Liver (tissue), 8 donors: ENCODE measurements at regions not wholly inside any gene's neighbourhood (a gene's known extent, or its start where the extent isn't known, plus 50 kb on each side); places are given as distances from the start of the nearest gene placed in this dataset.

ENCODE experiments used
- DNase-seq: peaks from one replicate; pipeline ENCODE4 v3.0.0-alpha.2; 2017; ENCODE audit warnings: low spot score
- H3K27ac ChIP-seq, 2 donors: one replicate each; pipeline ENCODE4 v1.7.0; 2013; ENCODE audit warnings: inconsistent platforms in 2 of 2, low read length in 2 of 2, control low read depth in 1 of 2, low read depth in 1 of 2, mild to moderate bottlenecking in 1 of 2
- H3K27me3 ChIP-seq, 4 donors: one replicate each; pipeline versions ENCODE4 v1.6.1 to v1.7.0; 2013; ENCODE audit warnings: low read length in 3 of 4, inconsistent platforms in 1 of 4, mild to moderate bottlenecking in 1 of 4, moderate library complexity in 1 of 4; ENCODE audit not compliant: control insufficient read depth in 4 of 4, insufficient read depth in 4 of 4
- H3K36me3 ChIP-seq, 4 donors: one replicate each; pipeline versions ENCODE4 v1.6.1 to v1.7.0; 2013; ENCODE audit warnings: low read length in 3 of 4, mild to moderate bottlenecking in 3 of 4, low read depth in 1 of 4, moderate library complexity in 1 of 4; ENCODE audit not compliant: control insufficient read depth in 4 of 4, insufficient read depth in 3 of 4
- H3K4me1 ChIP-seq, 4 donors: one replicate each; pipeline versions ENCODE4 v1.6.1 to v1.7.0; 2013; ENCODE audit warnings: low read length in 3 of 4, mild to moderate bottlenecking in 3 of 4, moderate library complexity in 1 of 4; ENCODE audit not compliant: control insufficient read depth in 4 of 4, insufficient read depth in 4 of 4
- H3K4me3 ChIP-seq, 3 donors: one replicate each; pipeline versions ENCODE4 v1.6.1 to v1.7.0; 2013; ENCODE audit warnings: low read length in 3 of 3, control low read depth in 1 of 3, low read depth in 1 of 3, mild to moderate bottlenecking in 1 of 3
- H3K9ac ChIP-seq, 2 donors: one replicate each; pipeline ENCODE4 v1.7.0; 2013; ENCODE audit warnings: low read length in 2 of 2, mild to moderate bottlenecking in 2 of 2, moderate library complexity in 2 of 2, control low read depth in 1 of 2, low read depth in 1 of 2
- H3K9me3 ChIP-seq, 4 donors: one replicate each; pipeline versions ENCODE4 v1.6.1 to v1.7.0; 2013; ENCODE audit warnings: low read length in 3 of 4; ENCODE audit not compliant: control insufficient read depth in 4 of 4
- EGR1 ChIP-seq, 2 donors: IDR thresholded peaks; 2 replicates each; pipeline ENCODE4 v1.6.1; 2016 to 2018; ENCODE audit warnings: antibody characterized with exemption in 2 of 2, low read depth in 2 of 2
- FOXA1 ChIP-seq: IDR thresholded peaks from 2 replicates; pipeline ENCODE4 v1.6.1; 2016; ENCODE audit warnings: antibody characterized with exemption
- FOXA2 ChIP-seq: IDR thresholded peaks from 2 replicates; pipeline ENCODE4 v1.6.1; 2016; ENCODE audit warnings: antibody characterized with exemption
- GABPA ChIP-seq, 2 donors: IDR thresholded peaks in 1 of 2; conservative IDR thresholded peaks in 1 of 2; 2 replicates each; pipeline ENCODE4 v1.6.1; 2016; ENCODE audit warnings: antibody characterized with exemption in 2 of 2, mild to moderate bottlenecking in 1 of 2, moderate library complexity in 1 of 2
- HNF4A ChIP-seq, 2 donors: conservative IDR thresholded peaks; 2 replicates each; pipeline ENCODE4 v1.6.1; 2016; ENCODE audit warnings: antibody characterized with exemption in 2 of 2, mild to moderate bottlenecking in 2 of 2
- HNF4G ChIP-seq: IDR thresholded peaks from 2 replicates; pipeline ENCODE4 v1.6.1; 2016; ENCODE audit warnings: antibody characterized with exemption
- JUND ChIP-seq, 2 donors: IDR thresholded peaks; 2 replicates each; pipeline ENCODE4 v1.6.1; 2016; ENCODE audit warnings: antibody characterized with exemption in 2 of 2
- RAD21 ChIP-seq, 2 donors: IDR thresholded peaks; 2 replicates each; pipeline ENCODE4 v1.6.1; 2016; ENCODE audit warnings: antibody characterized with exemption in 2 of 2, mild to moderate bottlenecking in 2 of 2
- RXRA ChIP-seq, 2 donors: IDR thresholded peaks; 2 replicates each; pipeline ENCODE4 v1.6.1; 2017 to 2018; ENCODE audit warnings: antibody characterized with exemption in 2 of 2, mild to moderate bottlenecking in 1 of 2
- SP1 ChIP-seq: IDR thresholded peaks from 2 replicates; pipeline ENCODE4 v1.6.1; 2018; ENCODE audit warnings: antibody characterized with exemption, mild to moderate bottlenecking
- TAF1 ChIP-seq: conservative IDR thresholded peaks from 2 replicates; pipeline ENCODE4 v1.6.1; 2016; ENCODE audit warnings: antibody characterized with exemption, mild to moderate bottlenecking
- YY1 ChIP-seq: IDR thresholded peaks from 2 replicates; pipeline ENCODE4 v1.6.1; 2016; ENCODE audit warnings: antibody characterized with exemption, mild to moderate bottlenecking
- WGBS: extraction: QIAGEN DNeasy Blood & Tissue Kit; methylation state at CpG from one replicate; pipeline ENCODE4 v1.1.7; 2013; 5-methylcytosine and 5-hydroxymethylcytosine counted together
- TF ChIP-seq, protein P1 (sequence below): fragments of 150-350 bp; IDR thresholded peaks from 2 replicates; pipeline ENCODE4 v1.5.1; 2017; ENCODE audit warnings: improper control_type of control experiment, low read depth, low read length; ENCODE audit not compliant: missing input control
- TF ChIP-seq, protein P2 (sequence below): IDR thresholded peaks from 2 replicates; pipeline ENCODE4 v1.6.1; 2016; ENCODE audit warnings: antibody characterized with exemption, mild to moderate bottlenecking
- TF ChIP-seq, protein P3 (sequence below): IDR thresholded peaks from 2 replicates; pipeline ENCODE4 v1.6.1; 2016; ENCODE audit warnings: antibody characterized with exemption
- TF ChIP-seq, protein P4 (sequence below): IDR thresholded peaks from 2 replicates; pipeline ENCODE4 v1.6.1; 2016; ENCODE audit warnings: antibody characterized with exemption
- TF ChIP-seq, protein P5 (sequence below): IDR thresholded peaks from 2 replicates; pipeline ENCODE4 v1.6.1; 2016; ENCODE audit warnings: antibody characterized with exemption
- donor health status: healthy.
- donor health status: healthy.
- donor health status: healthy.
- donor health status: healthy.
- donor health status: healthy.

DNA sequence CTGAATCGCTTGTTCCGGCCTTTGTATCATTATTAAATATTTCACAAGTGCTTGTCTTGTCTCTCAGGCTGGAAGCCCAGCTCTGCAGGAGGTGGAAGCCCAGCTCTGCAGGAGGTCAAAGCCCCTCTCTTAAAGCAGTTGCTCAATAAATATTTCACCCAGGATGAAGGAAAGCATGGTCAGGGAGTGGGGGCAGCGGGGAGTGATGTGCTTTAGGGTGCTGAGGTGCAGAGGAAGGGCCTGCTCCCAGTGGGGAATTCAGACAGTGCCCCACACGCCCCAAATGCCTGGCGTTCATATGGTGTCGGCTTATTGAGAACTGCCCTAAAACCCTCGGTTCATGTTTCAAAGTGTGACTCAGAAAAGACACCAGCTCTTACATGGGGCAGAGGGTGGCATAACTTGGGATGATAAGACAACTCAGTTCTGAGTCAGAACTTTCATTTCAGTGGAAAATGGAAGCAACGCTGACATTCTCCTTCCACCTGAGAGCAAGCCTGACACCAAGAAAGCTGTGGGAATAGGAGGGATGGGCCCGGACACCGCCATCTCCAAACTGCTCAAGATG is 114.3 kb upstream of the DAP start:
- no peak overlapping the region for H3K9ac ChIP-seq
- no peak for DNase-seq
- H3K4me3 ChIP-seq = no peak overlapping the region
- no peaks in the 10 kb centered on the region for H3K4me1 ChIP-seq
- H3K27me3 ChIP-seq = peaks cover 0 to 4% (median 0%) of the 10 kb centered on the region in 4 donors
- WGBS = 93% methylated on average over 10 of the region's 10 CpGs
- H3K27ac ChIP-seq = no peak overlapping the region
- TF ChIP-seq HNF4A (conservative IDR thresholded peaks at IDR 0.05) (no peak), HNF4G (no peak), YY1 (no peak), TAF1 (no peak), JUND (IDR thresholded peaks at IDR 0.05) (no peak), FOXA2 (no peak), RAD21 (IDR thresholded peaks at IDR 0.05) (no peak), FOXA1 (no peak), RXRA (IDR thresholded peaks at IDR 0.05) (no peak), GABPA (IDR thresholded peaks at IDR 0.05 in 1 of 2, conservative IDR thresholded peaks at IDR 0.05 in 1 of 2) (no peak), SP1 (no peak)
- TF ChIP-seq, protein P1, sequence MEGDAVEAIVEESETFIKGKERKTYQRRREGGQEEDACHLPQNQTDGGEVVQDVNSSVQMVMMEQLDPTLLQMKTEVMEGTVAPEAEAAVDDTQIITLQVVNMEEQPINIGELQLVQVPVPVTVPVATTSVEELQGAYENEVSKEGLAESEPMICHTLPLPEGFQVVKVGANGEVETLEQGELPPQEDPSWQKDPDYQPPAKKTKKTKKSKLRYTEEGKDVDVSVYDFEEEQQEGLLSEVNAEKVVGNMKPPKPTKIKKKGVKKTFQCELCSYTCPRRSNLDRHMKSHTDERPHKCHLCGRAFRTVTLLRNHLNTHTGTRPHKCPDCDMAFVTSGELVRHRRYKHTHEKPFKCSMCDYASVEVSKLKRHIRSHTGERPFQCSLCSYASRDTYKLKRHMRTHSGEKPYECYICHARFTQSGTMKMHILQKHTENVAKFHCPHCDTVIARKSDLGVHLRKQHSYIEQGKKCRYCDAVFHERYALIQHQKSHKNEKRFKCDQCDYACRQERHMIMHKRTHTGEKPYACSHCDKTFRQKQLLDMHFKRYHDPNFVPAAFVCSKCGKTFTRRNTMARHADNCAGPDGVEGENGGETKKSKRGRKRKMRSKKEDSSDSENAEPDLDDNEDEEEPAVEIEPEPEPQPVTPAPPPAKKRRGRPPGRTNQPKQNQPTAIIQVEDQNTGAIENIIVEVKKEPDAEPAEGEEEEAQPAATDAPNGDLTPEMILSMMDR = no peak
- TF ChIP-seq, protein P2, sequence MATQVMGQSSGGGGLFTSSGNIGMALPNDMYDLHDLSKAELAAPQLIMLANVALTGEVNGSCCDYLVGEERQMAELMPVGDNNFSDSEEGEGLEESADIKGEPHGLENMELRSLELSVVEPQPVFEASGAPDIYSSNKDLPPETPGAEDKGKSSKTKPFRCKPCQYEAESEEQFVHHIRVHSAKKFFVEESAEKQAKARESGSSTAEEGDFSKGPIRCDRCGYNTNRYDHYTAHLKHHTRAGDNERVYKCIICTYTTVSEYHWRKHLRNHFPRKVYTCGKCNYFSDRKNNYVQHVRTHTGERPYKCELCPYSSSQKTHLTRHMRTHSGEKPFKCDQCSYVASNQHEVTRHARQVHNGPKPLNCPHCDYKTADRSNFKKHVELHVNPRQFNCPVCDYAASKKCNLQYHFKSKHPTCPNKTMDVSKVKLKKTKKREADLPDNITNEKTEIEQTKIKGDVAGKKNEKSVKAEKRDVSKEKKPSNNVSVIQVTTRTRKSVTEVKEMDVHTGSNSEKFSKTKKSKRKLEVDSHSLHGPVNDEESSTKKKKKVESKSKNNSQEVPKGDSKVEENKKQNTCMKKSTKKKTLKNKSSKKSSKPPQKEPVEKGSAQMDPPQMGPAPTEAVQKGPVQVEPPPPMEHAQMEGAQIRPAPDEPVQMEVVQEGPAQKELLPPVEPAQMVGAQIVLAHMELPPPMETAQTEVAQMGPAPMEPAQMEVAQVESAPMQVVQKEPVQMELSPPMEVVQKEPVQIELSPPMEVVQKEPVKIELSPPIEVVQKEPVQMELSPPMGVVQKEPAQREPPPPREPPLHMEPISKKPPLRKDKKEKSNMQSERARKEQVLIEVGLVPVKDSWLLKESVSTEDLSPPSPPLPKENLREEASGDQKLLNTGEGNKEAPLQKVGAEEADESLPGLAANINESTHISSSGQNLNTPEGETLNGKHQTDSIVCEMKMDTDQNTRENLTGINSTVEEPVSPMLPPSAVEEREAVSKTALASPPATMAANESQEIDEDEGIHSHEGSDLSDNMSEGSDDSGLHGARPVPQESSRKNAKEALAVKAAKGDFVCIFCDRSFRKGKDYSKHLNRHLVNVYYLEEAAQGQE = no peak
- TF ChIP-seq, protein P3, sequence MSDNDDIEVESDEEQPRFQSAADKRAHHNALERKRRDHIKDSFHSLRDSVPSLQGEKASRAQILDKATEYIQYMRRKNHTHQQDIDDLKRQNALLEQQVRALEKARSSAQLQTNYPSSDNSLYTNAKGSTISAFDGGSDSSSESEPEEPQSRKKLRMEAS = no peak
- TF ChIP-seq, protein P4, sequence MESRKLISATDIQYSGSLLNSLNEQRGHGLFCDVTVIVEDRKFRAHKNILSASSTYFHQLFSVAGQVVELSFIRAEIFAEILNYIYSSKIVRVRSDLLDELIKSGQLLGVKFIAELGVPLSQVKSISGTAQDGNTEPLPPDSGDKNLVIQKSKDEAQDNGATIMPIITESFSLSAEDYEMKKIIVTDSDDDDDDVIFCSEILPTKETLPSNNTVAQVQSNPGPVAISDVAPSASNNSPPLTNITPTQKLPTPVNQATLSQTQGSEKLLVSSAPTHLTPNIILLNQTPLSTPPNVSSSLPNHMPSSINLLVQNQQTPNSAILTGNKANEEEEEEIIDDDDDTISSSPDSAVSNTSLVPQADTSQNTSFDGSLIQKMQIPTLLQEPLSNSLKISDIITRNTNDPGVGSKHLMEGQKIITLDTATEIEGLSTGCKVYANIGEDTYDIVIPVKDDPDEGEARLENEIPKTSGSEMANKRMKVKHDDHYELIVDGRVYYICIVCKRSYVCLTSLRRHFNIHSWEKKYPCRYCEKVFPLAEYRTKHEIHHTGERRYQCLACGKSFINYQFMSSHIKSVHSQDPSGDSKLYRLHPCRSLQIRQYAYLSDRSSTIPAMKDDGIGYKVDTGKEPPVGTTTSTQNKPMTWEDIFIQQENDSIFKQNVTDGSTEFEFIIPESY = no peak
- TF ChIP-seq, protein P5, sequence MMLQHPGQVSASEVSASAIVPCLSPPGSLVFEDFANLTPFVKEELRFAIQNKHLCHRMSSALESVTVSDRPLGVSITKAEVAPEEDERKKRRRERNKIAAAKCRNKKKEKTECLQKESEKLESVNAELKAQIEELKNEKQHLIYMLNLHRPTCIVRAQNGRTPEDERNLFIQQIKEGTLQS = no peak
- H3K9me3 ChIP-seq = no peaks in the 10 kb centered on the region
- H3K36me3 ChIP-seq = no peaks in the 10 kb centered on the region

DNA sequence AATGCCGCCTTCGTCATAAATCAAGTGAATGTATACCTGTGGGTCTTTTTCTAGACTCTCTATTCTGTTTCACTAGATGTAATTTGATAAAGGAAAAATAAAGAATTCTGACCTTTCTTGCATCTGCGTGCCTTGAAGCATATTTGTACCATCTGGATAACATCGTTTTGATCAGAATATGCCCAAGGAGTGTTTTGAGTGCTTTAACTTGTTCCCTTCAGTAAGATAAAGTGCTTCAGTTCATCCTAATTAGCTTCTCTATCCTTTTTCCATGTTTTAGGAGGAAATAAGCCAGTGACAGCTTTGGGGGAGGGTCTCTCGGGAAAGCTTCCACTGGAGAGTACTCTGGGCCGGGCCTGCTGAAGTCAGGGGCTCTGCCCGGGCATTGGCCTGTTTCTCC is 113.5 kb upstream of the DAP start:
- H3K4me1 ChIP-seq = no peaks in the 10 kb centered on the region
- WGBS = 92% methylated on average over 7 of the region's 7 CpGs

More for the DNA sequence above, 113.5 kb upstream of the DAP start:
- no peaks in the 10 kb centered on the region for H3K9me3 ChIP-seq
- DNase-seq = no peak
- H3K4me3 ChIP-seq = no peak overlapping the region
- H3K27ac ChIP-seq = no peak overlapping the region
- peaks cover 0 to 4% (median 0%) of the 10 kb centered on the region in 4 donors for H3K27me3 ChIP-seq
- H3K9ac ChIP-seq = no peak overlapping the region
- H3K36me3 ChIP-seq = no peaks in the 10 kb centered on the region
- TF ChIP-seq YY1 = no peak
- no peak for TF ChIP-seq EGR1 (IDR thresholded peaks at IDR 0.05; ENCODE audit: low read depth in 2 of 2)
- TF ChIP-seq GABPA (IDR thresholded peaks at IDR 0.05 in 1 of 2, conservative IDR thresholded peaks at IDR 0.05 in 1 of 2) = no peak
- TF ChIP-seq SP1 = no peak
- TF ChIP-seq, protein P3 = no peak
- TF ChIP-seq HNF4A (conservative IDR thresholded peaks at IDR 0.05) = no peak
- TF ChIP-seq RXRA (IDR thresholded peaks at IDR 0.05) = no peak
- TF ChIP-seq TAF1 = no peak
- TF ChIP-seq, protein P2 = no peak
- no peak for TF ChIP-seq RAD21 (IDR thresholded peaks at IDR 0.05)
- TF ChIP-seq, protein P5 = no peak
